A673 (cell line): ENCODE measurements at regions not wholly inside any gene's neighbourhood (a gene's known extent, or its start where the extent isn't known, plus 50 kb on each side); places are given as distances from the start of the nearest gene placed in this dataset.
A peak's percentile ranks its signal among the peaks of the same experiment; 100 is the strongest.

Experiments used
- BruUV-seq: library from RNA; stranded (reverse); fragments of 400-500 nt; replicated peaks from 2 replicates; lab custom pipeline; 2021; lab: Mats Ljungman, UMichigan
- CTCF ChIA-PET: fragments of 300-600 bp; sonication (Branson Sonifier 250); formaldehyde crosslinking; loops from one replicate; lab custom pipeline; 2022; ENCODE audit warnings: antibody characterized with exemption; lab: Charles Lee
- POLR2A ChIA-PET: fragments of 300-600 bp; sonication (Branson Sonifier 250); formaldehyde crosslinking; loops from one replicate; lab custom pipeline; 2022; ENCODE audit warnings: antibody characterized with exemption; ENCODE audit not compliant: low non-redundant PET; lab: Charles Lee
- DNase-seq: peaks from one replicate; pipeline ENCODE4 v3.0.0-alpha.2; 2015; ENCODE audit warnings: low spot score
- H3K27ac ChIP-seq: fragments of 200-600 bp; sonication (generic); 2 replicates; pipeline ENCODE4 v1.5.1; 2016; ENCODE audit warnings: mixed run types, low read depth, mild to moderate bottlenecking, mixed read lengths, antibody characterized with exemption, low read length; ENCODE audit not compliant: poor library complexity, severe bottlenecking
- H3K27me3 ChIP-seq: fragments of 200-600 bp; sonication (generic); replicated peaks from 2 replicates; pipeline ENCODE4 v1.6.1; 2017; ENCODE audit warnings: mixed run types, low read depth, mild to moderate bottlenecking, mixed read lengths, antibody characterized with exemption, low read length; ENCODE audit not compliant: insufficient read depth, poor library complexity
- H3K36me3 ChIP-seq: fragments of 200-600 bp; sonication (generic); 2 replicates; pipeline ENCODE4 v1.6.1; 2016; ENCODE audit warnings: mixed run types, mild to moderate bottlenecking, mixed read lengths, antibody characterized with exemption, low read length; ENCODE audit not compliant: insufficient read depth, poor library complexity, severe bottlenecking
- H3K4me1 ChIP-seq: fragments of 200-600 bp; sonication (generic); 2 replicates; pipeline ENCODE4 v1.6.1; 2017; ENCODE audit warnings: mixed run types, mild to moderate bottlenecking, mixed read lengths, antibody characterized with exemption, low read length; ENCODE audit not compliant: insufficient read depth, poor library complexity, severe bottlenecking
- H3K4me3 ChIP-seq: fragments of 200-600 bp; sonication (generic); 2 replicates; pipeline ENCODE4 v1.5.1; 2016; ENCODE audit warnings: low read depth, mixed run types, mild to moderate bottlenecking, mixed read lengths, low read length; ENCODE audit not compliant: poor library complexity, severe bottlenecking
- H3K9me3 ChIP-seq: fragments of 200-600 bp; sonication (generic); 2 replicates; pipeline ENCODE4 v1.6.1; 2016; ENCODE audit warnings: mixed run types, low read depth, mild to moderate bottlenecking, mixed read lengths, antibody characterized with exemption, low read length; ENCODE audit not compliant: poor library complexity, severe bottlenecking
- EZH2 ChIP-seq: fragments of 200-600 bp; sonication (generic); IDR thresholded peaks from 2 replicates; pipeline ENCODE4 v1.6.1; 2017; ENCODE audit warnings: borderline replicate concordance, low read depth, mild to moderate bottlenecking, mixed read lengths, antibody characterized with exemption, low read length; ENCODE audit not compliant: poor library complexity, severe bottlenecking
- intact Hi-C: fragments of 100-400 bp; cut with micrococcal nuclease; formaldehyde crosslinking; loops from one replicate; pipeline ENCODE4 v1.10.0; 2022; ENCODE audit not compliant: unreplicated experiment
- TF ChIP-seq, protein P1 (sequence below): fragments of 300-800, 200-600 bp; sonication (generic); conservative IDR thresholded peaks from 2 replicates; pipeline ENCODE4 v1.5.1; 2017; ENCODE audit warnings: low read depth, mild to moderate bottlenecking, antibody characterized with exemption, low read length, moderate library complexity, mixed read lengths

DNA sequence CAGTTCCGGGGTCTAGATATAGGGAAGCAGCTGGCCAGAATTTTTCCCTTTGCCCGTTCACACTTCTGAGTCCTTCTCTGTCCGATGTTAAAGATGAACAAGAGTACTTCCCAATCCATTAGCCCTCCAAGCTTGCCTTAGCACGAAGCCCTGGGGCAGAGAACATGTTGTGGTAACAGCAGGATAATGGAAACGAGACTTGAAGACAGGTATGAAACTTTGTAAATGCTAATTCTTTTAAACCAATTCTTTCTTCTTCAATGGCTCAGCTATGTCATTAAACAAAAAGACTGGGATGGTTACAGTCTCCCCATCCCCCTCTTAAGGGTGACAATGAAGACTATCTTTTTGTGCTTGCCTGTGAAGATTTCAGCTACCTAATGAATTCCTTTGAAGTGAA, 218.5 kb downstream of the PLA2G4A start:
- Histone ChIP-seq H3K36me3 (no peaks in the 10 kb centered on the region), H3K4me3 (no peak overlapping the region), H3K4me1 (no peaks in the 10 kb centered on the region), H3K9me3 (no peaks in the 10 kb centered on the region), H3K27me3 (no peaks in the 10 kb centered on the region), H3K27ac (no peak overlapping the region)
- TF ChIP-seq EZH2, result no peak
- TF ChIP-seq, protein P1, sequence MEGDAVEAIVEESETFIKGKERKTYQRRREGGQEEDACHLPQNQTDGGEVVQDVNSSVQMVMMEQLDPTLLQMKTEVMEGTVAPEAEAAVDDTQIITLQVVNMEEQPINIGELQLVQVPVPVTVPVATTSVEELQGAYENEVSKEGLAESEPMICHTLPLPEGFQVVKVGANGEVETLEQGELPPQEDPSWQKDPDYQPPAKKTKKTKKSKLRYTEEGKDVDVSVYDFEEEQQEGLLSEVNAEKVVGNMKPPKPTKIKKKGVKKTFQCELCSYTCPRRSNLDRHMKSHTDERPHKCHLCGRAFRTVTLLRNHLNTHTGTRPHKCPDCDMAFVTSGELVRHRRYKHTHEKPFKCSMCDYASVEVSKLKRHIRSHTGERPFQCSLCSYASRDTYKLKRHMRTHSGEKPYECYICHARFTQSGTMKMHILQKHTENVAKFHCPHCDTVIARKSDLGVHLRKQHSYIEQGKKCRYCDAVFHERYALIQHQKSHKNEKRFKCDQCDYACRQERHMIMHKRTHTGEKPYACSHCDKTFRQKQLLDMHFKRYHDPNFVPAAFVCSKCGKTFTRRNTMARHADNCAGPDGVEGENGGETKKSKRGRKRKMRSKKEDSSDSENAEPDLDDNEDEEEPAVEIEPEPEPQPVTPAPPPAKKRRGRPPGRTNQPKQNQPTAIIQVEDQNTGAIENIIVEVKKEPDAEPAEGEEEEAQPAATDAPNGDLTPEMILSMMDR, result no peak
- CTCF ChIA-PET, result no interaction called here
- intact Hi-C loops, result loop anchor here (5.0 kb wide), 1 partner anchor 350 kb away; no protein-coding TSS in a partner anchor
- POLR2A ChIA-PET, result no interaction called here
- no TSS peak for BruUV-seq
- no peak for DNase-seq

DNA sequence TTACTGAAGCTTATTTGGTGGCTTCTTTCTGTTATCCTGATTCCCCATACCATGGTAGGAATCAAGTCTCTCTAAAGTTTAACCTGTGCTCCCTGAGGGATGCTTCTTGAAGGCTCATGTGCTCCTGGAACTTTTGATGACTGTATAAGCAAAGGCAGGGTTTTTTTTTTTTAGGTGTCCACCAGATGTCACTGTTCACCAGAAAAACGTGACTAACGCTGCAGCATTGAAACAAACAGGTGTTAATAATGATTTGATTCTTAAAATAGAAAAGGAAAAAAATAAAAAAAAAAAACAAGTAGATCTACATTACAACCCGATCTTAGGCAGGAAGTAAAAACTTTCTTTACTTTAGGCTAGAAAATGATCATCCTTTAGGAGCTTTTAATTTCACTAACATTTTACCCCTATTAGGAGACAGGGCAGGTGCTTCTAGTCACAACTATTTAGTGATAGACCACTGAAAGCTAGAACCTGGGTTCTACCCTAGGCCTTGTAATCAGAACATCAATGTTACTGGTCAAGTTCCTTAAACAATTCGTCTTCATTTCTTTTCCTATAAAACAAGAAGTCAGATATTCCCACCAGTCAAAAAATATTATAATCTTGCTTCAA, 223.0 kb downstream of the PLA2G4A start:
- BruUV-seq, result no TSS peak
- Histone ChIP-seq H3K4me1 (no peaks in the 10 kb centered on the region), H3K27me3 (no peaks in the 10 kb centered on the region), H3K27ac (no peak overlapping the region), H3K36me3 (no peaks in the 10 kb centered on the region), H3K9me3 (no peaks in the 10 kb centered on the region), H3K4me3 (no peak overlapping the region)
- ChIA-PET CTCF (interaction anchor here (0.7 kb wide), 4 partner anchors 49 to 1417 kb away, joined by 3 to 4 read pairs (median 3); no protein-coding TSS in a partner anchor), POLR2A (interaction anchor here (0.7 kb wide), 1 partner anchor 16 kb away, joined by 4 read pairs; no protein-coding TSS in a partner anchor)
- intact Hi-C loops, result loop anchor here (5.0 to 10.0 kb wide), 3 partner anchors 206 to 1883 kb away; no protein-coding TSS in a partner anchor
- peak; percentile 66 for DNase-seq
- no peak for TF ChIP-seq EZH2
- TF ChIP-seq, protein P1, result peak; percentile 74

DNA sequence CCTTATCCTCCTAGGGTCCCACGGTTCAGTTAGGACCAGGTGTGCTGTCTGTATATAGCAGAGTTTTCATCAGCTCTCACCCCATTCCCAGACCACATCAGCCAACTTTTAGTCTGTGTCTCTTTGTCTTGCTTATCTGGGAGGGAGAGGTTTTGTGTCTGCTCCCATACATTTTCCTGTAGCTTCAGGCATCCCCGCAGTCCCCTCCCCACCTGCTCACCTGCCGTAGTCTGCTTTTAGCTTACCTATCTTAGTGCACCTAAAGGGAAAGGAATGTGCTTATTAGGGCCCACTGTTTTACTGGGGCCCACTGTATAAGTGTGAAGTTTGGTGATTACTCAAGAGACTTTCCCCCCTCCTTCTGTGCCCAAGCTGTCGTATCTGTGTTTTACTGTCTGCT, 225.1 kb downstream of the PLA2G4A start:
- H3K27ac ChIP-seq, result no peak overlapping the region
- ChIA-PET POLR2A (no interaction called here), CTCF (interaction anchor here (0.6 kb wide), 1 partner anchor 191 kb away, joined by 4 read pairs; no protein-coding TSS in a partner anchor)
- H3K9me3 ChIP-seq, result no peaks in the 10 kb centered on the region
- no peak overlapping the region for H3K4me3 ChIP-seq
- H3K27me3 ChIP-seq, result no peaks in the 10 kb centered on the region
- no peaks in the 10 kb centered on the region for H3K36me3 ChIP-seq
- intact Hi-C loops, result loop anchor here (5.0 to 10.0 kb wide), 3 partner anchors 203 to 1881 kb away; no protein-coding TSS in a partner anchor
- no peak for DNase-seq
- BruUV-seq, result no TSS peak
- no peak for TF ChIP-seq EZH2
- TF ChIP-seq, protein P1, result no peak
- H3K4me1 ChIP-seq, result no peaks in the 10 kb centered on the region
